ENCODE measurements at regions not wholly inside any gene's neighbourhood (a gene's known extent, or its start where the extent isn't known, plus 50 kb on each side); places are given as distances from the start of the nearest gene placed in this dataset.

GRCh38 chr18:30121397-30121796 lies 921.1 kb downstream of the DSC3 start:
- no peaks in the 10 kb centered on the region for H3K9me3 ChIP-seq (ENCODE audit: control insufficient read depth, low read depth, low read length)
- no peak for DNase-seq (ENCODE audit: low read depth, low spot score)
- H3K9ac ChIP-seq (ENCODE audit: control insufficient read depth, extremely low read depth, insufficient read depth, low read length): no peak overlapping the region
- H3K4me1 ChIP-seq (ENCODE audit: control insufficient read depth, extremely low read depth, insufficient read depth, low read length): no peaks in the 10 kb centered on the region
- H3K4me3 ChIP-seq (ENCODE audit: control insufficient read depth in 2 of 3, extremely low read depth in 1 of 3, insufficient read depth in 2 of 3, low read depth in 1 of 3, low read length in 3 of 3): no peak overlapping the region
- no peaks in the 10 kb centered on the region for H3K27me3 ChIP-seq (ENCODE audit: control insufficient read depth, extremely low read depth, insufficient read depth, low read length)
- H3K4me2 ChIP-seq (ENCODE audit: control insufficient read depth, extremely low read depth, insufficient read depth, low read depth, low read length): no peak overlapping the region
- no peaks in the 10 kb centered on the region for H3K79me2 ChIP-seq (ENCODE audit: control insufficient read depth, insufficient read depth, low read length)
- dilution Hi-C loops (cut with MboI; ENCODE audit: extremely low pct_ligation_motif_present, low sequenced_read_pairs): no loop called here
- H3K36me3 ChIP-seq (ENCODE audit: control insufficient read depth in 2 of 2, extremely low read depth in 1 of 2, insufficient read depth in 2 of 2, low read length in 2 of 2): no peaks in the 10 kb centered on the region
- no peak overlapping the region for H3K27ac ChIP-seq (ENCODE audit: control insufficient read depth, insufficient read depth, low read length)
- H2AFZ ChIP-seq (ENCODE audit: control insufficient read depth, low read length): no peak overlapping the region
- no peaks in the 10 kb centered on the region for H4K20me1 ChIP-seq (ENCODE audit: control insufficient read depth, extremely low read depth, insufficient read depth, low read length)
- no peak for FAIRE-seq
- H3K9me1 ChIP-seq (ENCODE audit: control insufficient read depth, extremely low read depth, insufficient read depth, low read length): no peaks in the 10 kb centered on the region
- no peak for TF ChIP-seq CTCF (optimal IDR thresholded peaks at IDR 0.05 in 1 of 3, IDR thresholded peaks at IDR 0.05 in 1 of 3, conservative IDR thresholded peaks at IDR 0.05 in 1 of 3; ENCODE audit: extremely low read depth in 1 of 3, insufficient read depth in 2 of 3, low read length in 3 of 3)
- TF ChIP-seq EZH2 (IDR thresholded peaks at IDR 0.05; ENCODE audit: low read length): no peak

- TF ChIP-seq CTCF (optimal IDR thresholded peaks at IDR 0.05 in 1 of 3, IDR thresholded peaks at IDR 0.05 in 1 of 3, conservative IDR thresholded peaks at IDR 0.05 in 1 of 3; ENCODE audit: extremely low read depth in 1 of 3, insufficient read depth in 2 of 3, low read length in 3 of 3) (no peak), EZH2 (IDR thresholded peaks at IDR 0.05; ENCODE audit: low read length) (no peak)
- Histone ChIP-seq H3K4me2 (ENCODE audit: control insufficient read depth, extremely low read depth, insufficient read depth, low read depth, low read length) (no peak overlapping the region), H3K4me1 (ENCODE audit: control insufficient read depth, extremely low read depth, insufficient read depth, low read length) (no peaks in the 10 kb centered on the region), H4K20me1 (ENCODE audit: control insufficient read depth, extremely low read depth, insufficient read depth, low read length) (no peaks in the 10 kb centered on the region), H3K79me2 (ENCODE audit: control insufficient read depth, insufficient read depth, low read length) (no peaks in the 10 kb centered on the region), H3K9me3 (ENCODE audit: control insufficient read depth, low read depth, low read length) (no peaks in the 10 kb centered on the region), H3K27me3 (ENCODE audit: control insufficient read depth, extremely low read depth, insufficient read depth, low read length) (no peaks in the 10 kb centered on the region), H3K9ac (ENCODE audit: control insufficient read depth, extremely low read depth, insufficient read depth, low read length) (no peak overlapping the region), H3K36me3 (ENCODE audit: control insufficient read depth in 2 of 2, extremely low read depth in 1 of 2, insufficient read depth in 2 of 2, low read length in 2 of 2) (no peaks in the 10 kb centered on the region), H3K9me1 (ENCODE audit: control insufficient read depth, extremely low read depth, insufficient read depth, low read length) (no peaks in the 10 kb centered on the region), H3K27ac (ENCODE audit: control insufficient read depth, insufficient read depth, low read length) (no peak overlapping the region), H3K4me3 (ENCODE audit: control insufficient read depth in 2 of 3, extremely low read depth in 1 of 3, insufficient read depth in 2 of 3, low read depth in 1 of 3, low read length in 3 of 3) (no peak overlapping the region), H2AFZ (ENCODE audit: control insufficient read depth, low read length) (no peak overlapping the region)
- dilution Hi-C loops (cut with MboI; ENCODE audit: extremely low pct_ligation_motif_present, low sequenced_read_pairs): no loop called here
- DNase-seq (ENCODE audit: low read depth, low spot score) (no peak), FAIRE-seq (no peak)
Measured at GRCh38 chr18:30113454-30113853, 929.1 kb downstream of the DSC3 start.

Measured in keratinocyte (primary cell).